ENCODE measurements at regions not wholly inside any gene's neighbourhood (a gene's known extent, or its start where the extent isn't known, plus 50 kb on each side); places are given as distances from the start of the nearest gene placed in this dataset.

- TF ChIP-seq CTCF (IDR thresholded peaks at IDR 0.05) (no peak), POLR2A (IDR thresholded peaks at IDR 0.05) (no peak)
Measured at GRCh38 chr9:94026816-94027215, 57.4 kb upstream of the PTPDC1 start.

Data from right lobe of liver (tissue), 4 donors.